HFFc6 (cell line): ENCODE measurements at regions not wholly inside any gene's neighbourhood (a gene's known extent, or its start where the extent isn't known, plus 50 kb on each side); places are given as distances from the start of the nearest gene placed in this dataset.

Experiments used
- DNase-seq: peaks from one replicate; pipeline ENCODE4 v3.0.0-alpha.2; 2018
- H3K27ac Mint-ChIP-seq: 2 replicates; pipeline ENCODE4 v1.8.0; 2020; ENCODE audit warnings: mild to moderate bottlenecking, mixed read lengths
- H3K27me3 Mint-ChIP-seq: 2 replicates; pipeline ENCODE4 v1.8.0; 2021; ENCODE audit warnings: mild to moderate bottlenecking, moderate library complexity, mixed read lengths; ENCODE audit not compliant: insufficient read depth
- H3K36me3 Mint-ChIP-seq: 2 replicates; pipeline ENCODE4 v1.8.0; 2021; ENCODE audit warnings: low read depth, mixed read lengths
- H3K4me1 Mint-ChIP-seq: 2 replicates; pipeline ENCODE4 v1.8.0; 2020; ENCODE audit warnings: low read depth, mixed read lengths
- H3K4me3 Mint-ChIP-seq: 2 replicates; pipeline ENCODE4 v1.8.0; 2020; ENCODE audit warnings: mild to moderate bottlenecking, moderate library complexity, mixed read lengths
- H3K9me3 Mint-ChIP-seq: 2 replicates; pipeline ENCODE4 v1.8.0; 2020; ENCODE audit warnings: mild to moderate bottlenecking, mixed read lengths
- TF ChIP-seq, protein P1 (sequence below): fragments of 200-600 bp; sonication (generic); IDR thresholded peaks from 2 replicates; pipeline ENCODE4 v1.5.0; 2021; ENCODE audit warnings: antibody characterized with exemption, mild to moderate bottlenecking

DNA sequence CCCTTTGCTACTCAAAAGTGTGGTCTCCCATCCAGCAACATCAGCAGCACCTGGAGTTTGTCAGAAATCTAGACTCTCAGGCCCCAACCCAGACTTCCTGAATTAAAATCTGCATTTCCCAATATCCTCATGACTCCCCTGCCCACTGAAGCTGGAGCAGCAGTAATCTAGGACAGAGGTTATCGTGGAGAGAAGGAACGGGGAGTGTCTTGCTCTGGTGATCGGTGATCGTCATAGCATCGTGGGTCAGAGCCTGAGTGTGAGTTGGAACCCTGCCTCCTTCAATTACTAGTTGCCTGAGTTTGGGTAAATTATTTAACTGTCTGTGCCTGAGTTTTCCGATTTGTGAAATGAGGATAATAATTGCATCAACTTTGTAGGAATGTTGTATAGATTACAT, 217.3 kb upstream of the ATP5MC3 start:
- Mint-ChIP-seq H3K4me1 (no peaks in the 10 kb centered on the region), H3K4me3 (no peak overlapping the region), H3K27ac (no peak overlapping the region), H3K36me3 (no peaks in the 10 kb centered on the region), H3K27me3 (peaks cover 5% of the 10 kb centered on the region), H3K9me3 (no peaks in the 10 kb centered on the region; the same call in 1 of the 2 replicates)
- TF ChIP-seq, protein P1, sequence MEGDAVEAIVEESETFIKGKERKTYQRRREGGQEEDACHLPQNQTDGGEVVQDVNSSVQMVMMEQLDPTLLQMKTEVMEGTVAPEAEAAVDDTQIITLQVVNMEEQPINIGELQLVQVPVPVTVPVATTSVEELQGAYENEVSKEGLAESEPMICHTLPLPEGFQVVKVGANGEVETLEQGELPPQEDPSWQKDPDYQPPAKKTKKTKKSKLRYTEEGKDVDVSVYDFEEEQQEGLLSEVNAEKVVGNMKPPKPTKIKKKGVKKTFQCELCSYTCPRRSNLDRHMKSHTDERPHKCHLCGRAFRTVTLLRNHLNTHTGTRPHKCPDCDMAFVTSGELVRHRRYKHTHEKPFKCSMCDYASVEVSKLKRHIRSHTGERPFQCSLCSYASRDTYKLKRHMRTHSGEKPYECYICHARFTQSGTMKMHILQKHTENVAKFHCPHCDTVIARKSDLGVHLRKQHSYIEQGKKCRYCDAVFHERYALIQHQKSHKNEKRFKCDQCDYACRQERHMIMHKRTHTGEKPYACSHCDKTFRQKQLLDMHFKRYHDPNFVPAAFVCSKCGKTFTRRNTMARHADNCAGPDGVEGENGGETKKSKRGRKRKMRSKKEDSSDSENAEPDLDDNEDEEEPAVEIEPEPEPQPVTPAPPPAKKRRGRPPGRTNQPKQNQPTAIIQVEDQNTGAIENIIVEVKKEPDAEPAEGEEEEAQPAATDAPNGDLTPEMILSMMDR: no peak
- DNase-seq: no peak

DNA sequence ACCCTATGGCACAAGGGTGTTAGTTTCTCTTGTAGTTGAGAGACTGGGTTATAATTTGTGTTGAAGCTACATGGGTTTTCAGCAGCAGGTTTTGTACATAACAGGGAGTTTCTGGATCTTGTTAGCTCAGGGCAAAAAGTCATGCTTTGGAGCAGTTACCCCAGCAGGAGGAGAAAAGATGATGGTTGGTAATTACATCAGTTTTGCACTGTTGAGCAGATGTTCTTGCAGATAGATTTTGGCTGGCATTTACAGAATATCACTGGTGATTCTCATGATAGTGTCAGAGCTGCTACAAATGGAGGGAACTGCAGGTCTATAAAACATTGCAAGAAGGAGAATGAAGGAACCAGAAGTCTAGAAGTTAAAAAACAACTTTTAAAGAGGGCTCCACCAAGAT, 215.2 kb upstream of the ATP5MC3 start:
- no peaks in the 10 kb centered on the region; the same call in 1 of the 2 replicates for H3K9me3 Mint-ChIP-seq
- no peaks in the 10 kb centered on the region for H3K4me1 Mint-ChIP-seq
- DNase-seq: no peak
- no peak overlapping the region for H3K27ac Mint-ChIP-seq
- TF ChIP-seq, protein P1: no peak
- no peaks in the 10 kb centered on the region for H3K36me3 Mint-ChIP-seq
- H3K27me3 Mint-ChIP-seq: peaks cover 5% of the 10 kb centered on the region
- no peak overlapping the region for H3K4me3 Mint-ChIP-seq

DNA sequence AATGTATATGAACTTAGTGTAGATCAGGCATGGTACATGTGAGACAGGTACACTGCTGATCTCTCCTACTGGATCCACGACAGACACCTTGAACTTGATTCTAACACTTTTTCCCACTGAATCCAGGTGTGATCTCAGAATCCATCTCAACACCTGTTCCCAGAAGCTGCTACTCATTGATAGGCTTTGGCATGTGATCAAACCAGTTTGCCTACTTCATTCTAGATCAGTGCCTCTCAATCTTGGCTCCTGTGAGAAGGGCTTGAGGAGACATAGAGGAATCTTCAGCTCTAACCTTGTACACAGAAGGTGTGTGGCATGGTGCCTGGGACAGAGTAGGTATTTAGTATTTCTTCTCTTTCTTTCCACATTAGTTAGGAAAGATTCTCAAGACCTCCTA, 212.3 kb upstream of the ATP5MC3 start:
- H3K27me3 Mint-ChIP-seq: peaks cover 2% of the 10 kb centered on the region; the same call in 1 of the 2 replicates
- DNase-seq: no peak
- H3K36me3 Mint-ChIP-seq: no peaks in the 10 kb centered on the region
- H3K27ac Mint-ChIP-seq: no peak overlapping the region
- H3K9me3 Mint-ChIP-seq: no peaks in the 10 kb centered on the region; the same call in 1 of the 2 replicates
- TF ChIP-seq, protein P1: no peak
- no peak overlapping the region for H3K4me3 Mint-ChIP-seq
- H3K4me1 Mint-ChIP-seq: no peaks in the 10 kb centered on the region

DNA sequence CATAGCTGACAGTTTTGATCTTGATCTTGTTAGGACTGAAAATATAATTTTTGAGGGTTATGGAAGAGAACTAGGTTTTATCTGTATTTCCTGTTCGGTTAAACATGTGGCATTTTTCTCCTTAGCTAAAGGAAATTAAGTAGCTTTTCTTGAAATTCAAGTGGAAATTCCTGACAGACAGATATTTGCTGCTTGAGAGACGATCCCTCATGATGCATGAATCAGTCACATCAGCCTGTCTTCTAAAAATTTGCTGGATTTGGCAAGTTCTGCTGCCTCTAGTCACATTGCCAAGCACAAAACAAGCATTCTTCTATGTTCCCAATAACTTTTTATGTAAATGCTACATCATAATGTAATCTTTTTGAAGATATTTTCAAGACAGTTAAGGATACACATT, 201.8 kb upstream of the ATP5MC3 start:
- TF ChIP-seq, protein P1: no peak
- H3K4me1 Mint-ChIP-seq: no peaks in the 10 kb centered on the region
- no peak for DNase-seq

DNA sequence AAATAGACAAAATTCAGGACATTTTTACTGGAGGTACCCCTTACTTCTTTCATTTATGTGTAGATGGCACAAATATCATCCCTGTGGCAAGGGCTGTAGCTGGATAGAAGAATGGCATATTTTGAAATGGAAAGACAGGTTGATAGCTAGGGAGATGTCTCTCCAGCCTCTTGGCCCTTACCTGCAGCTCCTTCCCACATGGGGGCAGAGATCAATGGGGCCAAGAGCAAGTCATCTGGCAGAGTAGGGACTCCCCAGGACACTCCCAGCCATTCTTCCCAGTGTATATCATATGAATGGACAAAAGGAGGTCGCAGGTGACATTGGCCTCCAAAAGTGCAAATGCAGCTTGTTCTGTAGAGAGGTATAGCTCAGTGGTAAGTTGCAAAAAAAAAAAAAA, 192.2 kb upstream of the ATP5MC3 start:
- H3K9me3 Mint-ChIP-seq: no peaks in the 10 kb centered on the region
- H3K4me1 Mint-ChIP-seq: peaks cover 10% of the 10 kb centered on the region
- no peaks in the 10 kb centered on the region for H3K36me3 Mint-ChIP-seq
- no peak for DNase-seq
- no peak overlapping the region for H3K27ac Mint-ChIP-seq
- 0 out of 2 replicates have a peak overlapping the region, but pooled peaks have one; percentile 7 for H3K4me3 Mint-ChIP-seq
- TF ChIP-seq, protein P1: no peak
- peaks cover 3% of the 10 kb centered on the region for H3K27me3 Mint-ChIP-seq

More for the DNA sequence above, 201.8 kb upstream of the ATP5MC3 start:
- Mint-ChIP-seq H3K36me3 (peaks cover 8% of the 10 kb centered on the region), H3K27ac (no peak overlapping the region), H3K27me3 (no peaks in the 10 kb centered on the region; the same call in 1 of the 2 replicates), H3K4me3 (no peak overlapping the region), H3K9me3 (peaks cover 20% of the 10 kb centered on the region)
